Right cardiac atrium (tissue), 5 donors: ENCODE measurements at regions not wholly inside any gene's neighbourhood (a gene's known extent, or its start where the extent isn't known, plus 50 kb on each side); places are given as distances from the start of the nearest gene placed in this dataset.
"Not testable (repeated sequence)": the region's sequence is repeated elsewhere in the genome, so short reads cannot be mapped to it uniquely, and the experiment has no call there.

Source experiments
- ATAC-seq, 2 donors: fragments of 200-7000 bp; cut with Tn5 transposase; one replicate each; pipeline versions ENCODE4 v1.8.0 to v1.9.1; 2020; ENCODE audit warnings: moderate library complexity in 2 of 2, mild to moderate bottlenecking in 1 of 2
- DNase-seq, 3 donors: peaks; one replicate each; pipeline ENCODE4 v3.0.0-alpha.2; 2020
- H3K27ac ChIP-seq: one replicate; pipeline ENCODE4 v1.5.1; 2013; ENCODE audit warnings: mild to moderate bottlenecking, low read length, control low read depth, moderate library complexity
- H3K27me3 ChIP-seq: one replicate; pipeline ENCODE4 v1.6.1; 2013; ENCODE audit not compliant: control insufficient read depth, insufficient read depth
- H3K4me1 ChIP-seq: one replicate; pipeline ENCODE4 v1.6.1; 2013; ENCODE audit warnings: low read length; ENCODE audit not compliant: control insufficient read depth, insufficient read depth
- H3K4me3 ChIP-seq: one replicate; pipeline ENCODE4 v1.5.1; 2013; ENCODE audit warnings: low read length, control low read depth
- H3K9me3 ChIP-seq: one replicate; pipeline ENCODE4 v1.6.1; 2013; ENCODE audit warnings: low read length; ENCODE audit not compliant: control insufficient read depth
- WGBS: extraction: QIAGEN DNeasy Blood & Tissue Kit; methylation state at CpG from one replicate; pipeline ENCODE4 v1.1.7; 2013; 5-methylcytosine and 5-hydroxymethylcytosine counted together
- intact Hi-C, 4 donors: fragments of 100-400 bp; cut with DNase I; formaldehyde crosslinking; loops; one replicate each; pipeline versions ENCODE4 v1.11.0 to v1.14.0; 2022 to 2023
- donor health status: healthy with polysubstance abuse.
- donor health status: DM: no; HTN: yes; CAD: no.
- donor health status: DM: no; HTN: no; CAD: no.
- donor health status: DM: no; HTN: yes; CAD: no; lungs with severe emphysema.
- donor health status: DM: yes; HTN: yes; CAD: no.

DNA sequence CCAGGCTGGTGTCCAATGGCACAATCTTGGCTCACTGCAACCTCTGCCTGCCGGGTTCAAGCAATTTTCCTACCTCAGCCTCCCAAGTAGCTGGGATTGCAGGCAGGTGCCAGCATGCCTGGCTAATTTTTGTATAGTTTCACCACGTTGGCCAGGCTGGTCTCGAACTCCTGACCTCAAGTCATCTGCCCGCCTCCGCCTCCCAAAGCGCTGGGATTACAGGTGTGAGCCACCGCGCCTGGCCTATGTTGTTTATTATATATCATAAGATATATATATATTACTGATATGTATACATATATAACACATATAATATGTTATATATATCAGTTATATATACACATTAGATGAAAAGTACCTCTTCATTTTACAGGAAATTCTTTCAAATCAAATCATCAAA lies 914.7 kb downstream of the FOXD4L5 start:
- H3K9me3 ChIP-seq, H3K4me1 ChIP-seq, H3K27me3 ChIP-seq, ATAC-seq, H3K4me3 ChIP-seq, intact Hi-C loops, H3K27ac ChIP-seq: not testable (repeated sequence)
- 100% methylated on average over 4 of the region's 8 CpGs for WGBS
- peak in 2 of 3 donors; percentile 4 to 35 for DNase-seq

DNA sequence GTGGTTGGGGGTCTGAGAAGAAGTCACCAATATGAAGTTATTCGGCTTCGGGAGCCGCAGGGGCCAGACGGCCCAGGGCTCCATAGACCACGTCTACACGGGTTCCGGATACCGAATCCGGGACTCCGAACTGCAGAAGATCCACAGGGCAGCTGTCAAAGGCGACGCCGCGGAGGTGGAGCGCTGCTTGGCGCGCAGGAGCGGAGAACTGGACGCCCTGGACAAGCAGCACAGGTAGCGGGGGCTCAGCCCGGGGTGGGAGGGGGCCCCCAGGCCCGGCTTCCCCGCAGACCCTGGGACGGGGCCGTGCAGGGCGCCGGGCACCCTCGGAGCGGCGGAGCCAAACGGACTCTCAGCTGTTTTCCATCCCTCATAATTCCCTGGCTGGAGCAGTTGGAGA lies 915.4 kb downstream of the FOXD4L5 start:
- peak in 1 of 3 donors; percentile 19 for DNase-seq
- H3K4me3 ChIP-seq, intact Hi-C loops, H3K27me3 ChIP-seq, ATAC-seq, H3K4me1 ChIP-seq, H3K27ac ChIP-seq, H3K9me3 ChIP-seq: not testable (repeated sequence)
- 2% methylated on average over 11 of the region's 31 CpGs for WGBS

GRCh38 chr9:64369114-64369513 lies 915.9 kb downstream of the FOXD4L5 start:
- H3K9me3 ChIP-seq, H3K4me1 ChIP-seq, H3K27me3 ChIP-seq, H3K27ac ChIP-seq, intact Hi-C loops: not testable (repeated sequence)
- DNase-seq (peak; percentile 86 to 95 (median 89)), ATAC-seq (peak; percentile 96 to 100)
- WGBS = under 1% methylated on average over 21 of the region's 44 CpGs
- peak overlapping the region; percentile 29 for H3K4me3 ChIP-seq

DNA sequence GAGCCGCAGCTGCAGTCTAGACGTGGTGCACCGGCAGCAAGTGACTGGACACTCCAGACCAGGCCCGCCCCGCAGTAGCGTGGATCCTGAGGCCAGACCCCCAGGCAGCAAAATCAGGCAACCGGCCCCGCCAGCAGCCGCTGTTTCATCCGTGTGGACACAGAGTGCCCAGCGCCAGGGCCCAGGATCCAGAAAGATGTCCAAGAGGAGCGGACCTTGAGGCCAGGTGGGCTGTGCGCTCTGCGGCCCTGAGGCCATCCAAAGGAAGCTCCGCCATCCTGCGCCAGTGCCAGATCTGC lies 916.4 kb downstream of the FOXD4L5 start:
- H3K9me3 ChIP-seq, ATAC-seq, H3K27me3 ChIP-seq, H3K4me3 ChIP-seq, intact Hi-C loops, H3K27ac ChIP-seq, H3K4me1 ChIP-seq: not testable (repeated sequence)
- DNase-seq = peak in 2 of 3 donors; percentile 6 to 16
- WGBS = 2% methylated on average over 9 of the region's 16 CpGs

DNA sequence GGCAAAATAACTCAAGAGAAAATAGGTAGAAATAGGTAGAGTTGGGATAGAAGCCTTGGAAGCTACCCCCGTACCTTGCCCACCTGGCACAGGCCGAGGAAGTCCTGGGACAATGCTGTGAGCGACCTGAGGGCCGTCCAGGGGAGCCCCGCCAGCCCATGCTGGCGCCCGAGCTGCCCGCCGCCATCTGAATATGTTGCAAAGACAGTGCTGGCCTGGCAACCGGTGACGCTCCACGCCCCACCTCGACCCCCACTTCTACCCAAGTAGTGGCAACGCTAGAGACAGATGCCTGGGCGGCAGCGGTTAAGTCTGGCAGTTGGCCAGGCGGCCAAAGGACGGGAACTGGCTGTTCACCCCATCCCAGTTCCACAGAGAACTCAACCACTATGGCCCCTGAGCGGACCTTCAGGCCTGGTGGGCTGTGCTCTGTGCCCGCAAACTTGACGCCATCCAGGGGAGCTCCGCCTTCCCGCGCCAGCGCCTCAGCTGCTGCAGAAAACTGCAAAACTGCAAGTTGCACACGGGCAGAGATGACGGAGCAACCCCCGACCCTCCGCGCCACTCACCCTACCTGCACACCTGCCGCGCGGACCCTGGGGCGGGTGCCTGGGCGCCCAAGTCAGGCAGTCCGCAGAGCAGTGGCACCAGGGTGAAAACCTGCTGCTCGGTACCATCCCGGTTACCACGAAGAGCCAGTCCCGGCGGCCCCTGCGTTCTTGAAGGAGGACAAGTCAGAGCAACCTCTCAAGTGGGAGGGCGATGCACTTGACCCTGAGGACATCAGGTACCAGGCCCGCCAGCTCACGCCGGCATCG lies 917.0 kb downstream of the FOXD4L5 start:
- H3K4me1 ChIP-seq, intact Hi-C loops, H3K4me3 ChIP-seq, H3K9me3 ChIP-seq, H3K27me3 ChIP-seq, H3K27ac ChIP-seq, ATAC-seq: not testable (repeated sequence)
- peak; percentile 3 to 39 (median 20) for DNase-seq
- 25% methylated on average over 38 of the region's 47 CpGs for WGBS
